Suprapubic skin (tissue), 3 donors: ENCODE measurements at regions not wholly inside any gene's neighbourhood (a gene's known extent, or its start where the extent isn't known, plus 50 kb on each side); places are given as distances from the start of the nearest gene placed in this dataset.

Source experiments
- POLR2A ChIP-seq, 2 donors: fragments of 450-650 bp; IDR thresholded peaks; one replicate each; pipeline ENCODE4 v1.6.1; 2017; ENCODE audit warnings: antibody characterized with exemption in 2 of 2, mild to moderate bottlenecking in 2 of 2, moderate library complexity in 2 of 2
- TF ChIP-seq, protein P1 (sequence below), 2 donors: fragments of 200-600 bp in 1 of 2; fragments of 450-650 bp in 1 of 2; sonication (generic) in 1 of 2; IDR thresholded peaks; one replicate each; pipeline ENCODE4 v1.5.1; 2016 to 2019; ENCODE audit warnings: antibody characterized with exemption in 2 of 2, mild to moderate bottlenecking in 1 of 2, moderate library complexity in 1 of 2

DNA sequence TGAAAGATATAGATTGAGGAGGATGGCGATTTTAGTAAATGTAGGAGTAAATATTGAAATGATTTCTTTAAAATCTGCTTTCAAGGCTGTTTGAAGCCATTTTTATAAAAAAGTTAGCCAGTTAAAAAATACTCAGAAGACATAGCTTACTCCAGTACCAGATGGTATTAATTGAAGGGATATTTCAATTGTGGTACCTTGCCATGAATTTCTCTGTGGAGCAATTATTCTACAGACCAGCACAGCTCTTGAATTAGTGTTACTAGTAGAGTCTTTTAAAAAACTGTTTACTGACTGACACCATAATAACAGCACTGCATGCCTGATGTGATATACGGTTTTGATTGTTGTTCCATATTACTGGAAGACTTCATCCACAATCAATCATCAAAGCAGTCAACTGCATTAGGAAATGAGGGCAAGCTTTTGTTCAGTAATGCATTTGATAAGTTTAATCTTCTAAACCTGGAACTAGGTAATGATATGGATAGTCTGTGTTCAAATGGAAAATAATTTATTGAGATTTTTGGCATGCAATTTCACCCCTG lies 106.4 kb downstream of the MFSD1 start:
- TF ChIP-seq, protein P1, sequence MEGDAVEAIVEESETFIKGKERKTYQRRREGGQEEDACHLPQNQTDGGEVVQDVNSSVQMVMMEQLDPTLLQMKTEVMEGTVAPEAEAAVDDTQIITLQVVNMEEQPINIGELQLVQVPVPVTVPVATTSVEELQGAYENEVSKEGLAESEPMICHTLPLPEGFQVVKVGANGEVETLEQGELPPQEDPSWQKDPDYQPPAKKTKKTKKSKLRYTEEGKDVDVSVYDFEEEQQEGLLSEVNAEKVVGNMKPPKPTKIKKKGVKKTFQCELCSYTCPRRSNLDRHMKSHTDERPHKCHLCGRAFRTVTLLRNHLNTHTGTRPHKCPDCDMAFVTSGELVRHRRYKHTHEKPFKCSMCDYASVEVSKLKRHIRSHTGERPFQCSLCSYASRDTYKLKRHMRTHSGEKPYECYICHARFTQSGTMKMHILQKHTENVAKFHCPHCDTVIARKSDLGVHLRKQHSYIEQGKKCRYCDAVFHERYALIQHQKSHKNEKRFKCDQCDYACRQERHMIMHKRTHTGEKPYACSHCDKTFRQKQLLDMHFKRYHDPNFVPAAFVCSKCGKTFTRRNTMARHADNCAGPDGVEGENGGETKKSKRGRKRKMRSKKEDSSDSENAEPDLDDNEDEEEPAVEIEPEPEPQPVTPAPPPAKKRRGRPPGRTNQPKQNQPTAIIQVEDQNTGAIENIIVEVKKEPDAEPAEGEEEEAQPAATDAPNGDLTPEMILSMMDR (IDR thresholded peaks at IDR 0.05), result no peak
- TF ChIP-seq POLR2A (IDR thresholded peaks at IDR 0.05), result no peak
